ENCODE measurements at regions not wholly inside any gene's neighbourhood (a gene's known extent, or its start where the extent isn't known, plus 50 kb on each side); places are given as distances from the start of the nearest gene placed in this dataset.

DNA sequence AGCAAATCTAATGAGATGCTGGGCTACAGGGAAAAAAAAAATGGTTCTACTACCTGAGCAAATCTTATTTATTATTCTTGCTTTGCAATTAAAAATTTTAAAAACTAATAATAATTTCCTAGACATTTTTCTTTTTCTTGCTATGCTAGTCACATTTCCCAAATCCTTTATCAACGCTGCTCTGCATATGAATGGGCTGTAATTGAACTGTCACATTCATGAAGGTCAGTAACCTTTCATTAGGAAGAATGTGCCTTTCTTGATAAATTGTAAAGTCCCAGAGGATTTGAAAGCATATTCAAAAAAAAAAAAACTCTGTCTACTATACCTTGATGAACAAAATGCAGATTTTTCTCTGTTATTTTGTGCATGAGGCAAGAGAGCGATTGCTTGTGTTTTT lies 538.7 kb upstream of the ID4 start:
- TF ChIP-seq YY1 (IDR thresholded peaks at IDR 0.05; ENCODE audit: insufficient read depth, insufficient read length) (no peak), ZNF274 (IDR thresholded peaks at IDR 0.05; ENCODE audit: low read depth, low read length) (no peak)

All from NT2/D1 (cell line).